IMR-90 (cell line): ENCODE measurements at regions not wholly inside any gene's neighbourhood (a gene's known extent, or its start where the extent isn't known, plus 50 kb on each side); places are given as distances from the start of the nearest gene placed in this dataset.

Experiments used
- ATAC-seq: fragments of 200-7000 bp; cut with Tn5 transposase; 2 replicates; pipeline ENCODE4 v1.9.1; 2020; ENCODE audit warnings: low read depth, mild to moderate bottlenecking, moderate library complexity
- BruUV-seq: library from RNA; stranded (reverse); fragments of 400-500 nt; replicated peaks from 2 replicates; lab custom pipeline; 2021; lab: Mats Ljungman, UMichigan
- CTCF ChIA-PET: fragments of 300-600 bp; formaldehyde crosslinking; extraction: SDS; loops from one replicate; lab custom pipeline; 2021; ENCODE audit warnings: antibody characterized with exemption; lab: Yijun Ruan, JAX
- POLR2A ChIA-PET: fragments of 300-600 bp; sonication (Branson Sonifier 250); formaldehyde crosslinking; loops from one replicate; lab custom pipeline; 2022; ENCODE audit warnings: antibody characterized with exemption; ENCODE audit not compliant: unreplicated experiment; lab: Charles Lee
- DNase-seq: peaks from one replicate; pipeline ENCODE4 v3.0.0; 2013
- H2AFZ ChIP-seq: replicated peaks from 2 replicates; pipeline ENCODE3; 2013; ENCODE audit warnings: low read length, mild to moderate bottlenecking; ENCODE audit not compliant: poor library complexity
- H2AK5ac ChIP-seq: 2 replicates; pipeline ENCODE4 v1.6.1; 2013; ENCODE audit warnings: low read depth, low read length, inconsistent platforms
- H2AK9ac ChIP-seq: replicated peaks from 2 replicates; pipeline ENCODE3; 2013; ENCODE audit warnings: mild to moderate bottlenecking, low read depth, low read length, moderate library complexity; ENCODE audit not compliant: poor library complexity
- H2BK120ac ChIP-seq: 2 replicates; pipeline ENCODE4 v1.6.1; 2013; ENCODE audit warnings: low read depth, low read length, inconsistent platforms
- H2BK15ac ChIP-seq: 3 replicates; pipeline ENCODE4 v1.6.1; 2013; ENCODE audit warnings: low read depth, low read length, inconsistent platforms
- H2BK20ac ChIP-seq: 2 replicates; pipeline ENCODE4 v1.6.1; 2013; ENCODE audit warnings: low read depth, mild to moderate bottlenecking, inconsistent platforms, low read length, moderate library complexity
- H2BK5ac ChIP-seq: 2 replicates; pipeline ENCODE4 v1.6.1; 2013; ENCODE audit warnings: mild to moderate bottlenecking, low read depth, low read length, inconsistent platforms; ENCODE audit not compliant: poor library complexity, severe bottlenecking
- H3K14ac ChIP-seq: replicated peaks from 2 replicates; pipeline ENCODE4 v1.6.1; 2013; ENCODE audit warnings: low read depth, low read length, inconsistent platforms
- H3K18ac ChIP-seq: 2 replicates; pipeline ENCODE4 v1.6.1; 2013; ENCODE audit warnings: low read depth, low read length, control low read depth
- H3K23ac ChIP-seq: 2 replicates; pipeline ENCODE4 v1.6.1; 2013; ENCODE audit warnings: low read depth, low read length, inconsistent platforms
- H3K27ac ChIP-seq: 2 replicates; pipeline ENCODE4 v1.5.1; 2013; ENCODE audit warnings: mild to moderate bottlenecking, control low read depth, low read length; ENCODE audit not compliant: insufficient read depth
- H3K27me3 ChIP-seq: 2 replicates; pipeline ENCODE4 v1.6.1; 2013; ENCODE audit warnings: low read length; ENCODE audit not compliant: control insufficient read depth, insufficient read depth
- H3K36me3 ChIP-seq: 2 replicates; pipeline ENCODE4 v1.6.1; 2013; ENCODE audit warnings: low read length, mixed read lengths; ENCODE audit not compliant: control insufficient read depth, insufficient read depth
- H3K4ac ChIP-seq: 2 replicates; pipeline ENCODE4 v1.6.1; 2013; ENCODE audit warnings: low read depth, low read length, inconsistent platforms
- H3K4me1 ChIP-seq: 2 replicates; pipeline ENCODE4 v1.6.1; 2013; ENCODE audit warnings: low read length, mixed read lengths; ENCODE audit not compliant: control insufficient read depth, insufficient read depth
- H3K4me2 ChIP-seq: 2 replicates; pipeline ENCODE4 v1.6.1; 2013; ENCODE audit warnings: low read depth, mild to moderate bottlenecking, control low read depth, low read length, moderate library complexity
- H3K4me3 ChIP-seq: 2 replicates; pipeline ENCODE4 v1.5.1; 2013; ENCODE audit warnings: low read depth, mild to moderate bottlenecking, control low read depth, low read length, moderate library complexity; ENCODE audit not compliant: insufficient read depth
- H3K56ac ChIP-seq: 2 replicates; pipeline ENCODE4 v1.6.1; 2013; ENCODE audit warnings: low read length, inconsistent platforms; ENCODE audit not compliant: insufficient read depth; ENCODE audit errors: extremely low read depth
- H3K79me1 ChIP-seq, 2 experiments: 2 replicates each; pipeline ENCODE4 v1.6.1; 2013; ENCODE audit warnings: low read length in 2 of 2, inconsistent platforms in 1 of 2, low read depth in 1 of 2
- H3K9ac ChIP-seq: 2 replicates; pipeline ENCODE4 v1.6.1; 2013; ENCODE audit warnings: low read depth, low read length, control low read depth
- H3K9me1 ChIP-seq: 2 replicates; pipeline ENCODE4 v1.6.1; 2013; ENCODE audit warnings: low read length, inconsistent platforms; ENCODE audit not compliant: insufficient read depth
- H3K9me3 ChIP-seq: 2 replicates; pipeline ENCODE4 v1.6.1; 2013; ENCODE audit warnings: low read length; ENCODE audit not compliant: control insufficient read depth, insufficient read depth
- H4K20me1 ChIP-seq: 2 replicates; pipeline ENCODE4 v1.6.1; 2013; ENCODE audit warnings: low read length, inconsistent platforms; ENCODE audit not compliant: insufficient read depth
- H4K5ac ChIP-seq: 2 replicates; pipeline ENCODE4 v1.6.1; 2013; ENCODE audit warnings: mild to moderate bottlenecking, low read depth, low read length, control low read depth
- H4K8ac ChIP-seq, 2 experiments: 2 replicates each; pipeline ENCODE4 v1.6.1; 2013; ENCODE audit warnings: low read depth in 2 of 2, low read length in 2 of 2, control low read depth in 1 of 2, inconsistent platforms in 1 of 2
- H4K91ac ChIP-seq: 2 replicates; pipeline ENCODE4 v1.6.1; 2013; ENCODE audit warnings: low read depth, low read length, inconsistent platforms; ENCODE audit not compliant: insufficient read depth
- CEBPB ChIP-seq: IDR thresholded peaks from 2 replicates; pipeline ENCODE4 v1.6.1; 2012; ENCODE audit warnings: low read depth, low read length, improper control_type of control experiment
- CTCF ChIP-seq: conservative IDR thresholded peaks from 2 replicates; pipeline ENCODE4 v1.5.1; 2012; ENCODE audit warnings: mild to moderate bottlenecking, low read depth, low read length, improper control_type of control experiment
- dilution Hi-C: fragments of 300-500 bp; cut with HindIII; formaldehyde crosslinking; loops from one replicate; pipeline ENCODE4 v1.14.3; 2018; ENCODE audit warnings: low sequenced_read_pairs; ENCODE audit not compliant: unreplicated experiment
- in situ Hi-C: fragments of 300-500 bp; cut with MboI; formaldehyde crosslinking; loops from 3 replicates; pipeline ENCODE4 v1.14.3; 2019; ENCODE audit warnings: low sequenced_read_pairs, inconsistent platforms, mixed read lengths
- intact Hi-C: fragments of 100-400 bp; cut with micrococcal nuclease; formaldehyde crosslinking; loops from 2 replicates; pipeline ENCODE4 v1.10.0; 2022

- Histone ChIP-seq H3K4me1 (no peaks in the 10 kb centered on the region; the same call in 1 of the 2 replicates), H3K27ac (no peak overlapping the region), H3K18ac (no peak overlapping the region), H2AFZ (no peak overlapping the region), H3K36me3 (no peaks in the 10 kb centered on the region), H2BK20ac (no peak overlapping the region), H4K5ac (no peak overlapping the region), H3K4me3 (no peak overlapping the region), H3K9me1 (peaks cover 2% of the 10 kb centered on the region; the same call in 1 of the 2 replicates), H3K4me2 (no peak overlapping the region), H2BK5ac (no peak overlapping the region), H2AK9ac (no peak overlapping the region), H2AK5ac (no peak overlapping the region), H4K20me1 (no peaks in the 10 kb centered on the region), H4K91ac (no peak overlapping the region), H2BK120ac (no peak overlapping the region), H3K79me1 (no peaks in the 10 kb centered on the region), H2BK15ac (no peak overlapping the region), H3K4ac (no peak overlapping the region), H4K8ac (no peak overlapping the region), H3K9ac (no peak overlapping the region), H3K14ac (no peak overlapping the region), H3K9me3 (no peaks in the 10 kb centered on the region), H3K23ac (no peak overlapping the region), H3K27me3 (no peaks in the 10 kb centered on the region), H3K56ac (no peak overlapping the region)
- in situ Hi-C loops, result no loop called here
- ATAC-seq (no peak), DNase-seq (peak; percentile 48)
- intact Hi-C loops, result no loop called here
- ChIA-PET CTCF (interaction anchor here (0.6 kb wide), 1 partner anchor 11 kb away, joined by 4 read pairs; no protein-coding TSS in a partner anchor), POLR2A (interaction anchor here (0.6 kb wide), 1 partner anchor 11 kb away, joined by 7 read pairs; no protein-coding TSS in a partner anchor)
- BruUV-seq, result no TSS peak
- dilution Hi-C loops, result no loop called here
- TF ChIP-seq CEBPB, result peak; percentile 29; the same call in 1 of the 2 replicates
- TF ChIP-seq CTCF, result no peak
Observed at GRCh38 chr7:84258628-84259027, 64.0 kb upstream of the SEMA3A start.
